HG03060 (cell line): ENCODE measurements at regions not wholly inside any gene's neighbourhood (a gene's known extent, or its start where the extent isn't known, plus 50 kb on each side); places are given as distances from the start of the nearest gene placed in this dataset.
"Not testable (repeated sequence)": the region's sequence is repeated elsewhere in the genome, so short reads cannot be mapped to it uniquely, and the experiment has no call there.

Source experiments
- ATAC-seq: cut with Tn5 transposase; IDR thresholded peaks from one replicate; pipeline ENCODE4 v1.9.1; 2021; ENCODE audit warnings: low read depth, moderate number of reproducible peaks; ENCODE audit not compliant: unreplicated experiment

GRCh38 chr2:221943076-221943810 is 355.6 kb downstream of the PAX3 start:
- no peak for ATAC-seq

GRCh38 chr2:221931251-221931991 is 359.3 kb upstream of the EPHA4 start:
- ATAC-seq, result no peak

DNA sequence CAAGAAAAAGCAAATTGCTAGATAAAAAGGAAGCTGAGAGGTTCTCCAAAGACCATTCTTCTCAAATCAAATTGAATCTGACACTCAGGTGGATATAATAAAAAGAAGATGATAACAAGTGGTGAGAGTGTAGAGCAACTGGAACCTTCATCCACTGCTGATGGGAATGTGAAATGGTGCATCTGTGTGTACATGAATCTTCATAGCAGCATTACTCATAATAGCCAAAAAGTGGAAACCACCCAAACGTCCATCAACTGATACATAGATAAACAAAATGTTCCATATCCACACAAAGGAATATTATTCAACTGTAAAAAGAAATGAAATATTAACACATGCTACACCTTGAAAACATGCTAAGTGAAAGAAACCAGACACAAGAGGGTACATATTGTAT is 357.2 kb upstream of the EPHA4 start:
- ATAC-seq, result no peak

DNA sequence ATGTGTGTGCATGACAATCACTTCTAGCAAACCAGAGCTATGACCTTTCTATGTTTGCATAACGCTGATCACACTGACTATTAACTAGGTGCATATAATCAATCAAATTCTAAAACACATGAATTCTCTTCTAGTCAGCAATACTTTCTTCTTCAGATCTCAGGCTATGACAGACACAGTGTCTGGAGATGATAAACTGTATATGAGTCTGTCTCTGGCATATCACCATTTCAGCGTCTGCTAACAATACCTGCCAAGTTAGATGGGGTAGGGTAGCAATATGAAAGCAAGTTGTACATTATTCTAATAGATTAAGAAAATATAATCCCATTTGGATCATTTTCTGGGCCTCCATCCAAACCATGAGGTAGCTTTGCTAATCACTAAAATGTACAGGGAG is 354.2 kb upstream of the EPHA4 start:
- ATAC-seq, result no peak

DNA sequence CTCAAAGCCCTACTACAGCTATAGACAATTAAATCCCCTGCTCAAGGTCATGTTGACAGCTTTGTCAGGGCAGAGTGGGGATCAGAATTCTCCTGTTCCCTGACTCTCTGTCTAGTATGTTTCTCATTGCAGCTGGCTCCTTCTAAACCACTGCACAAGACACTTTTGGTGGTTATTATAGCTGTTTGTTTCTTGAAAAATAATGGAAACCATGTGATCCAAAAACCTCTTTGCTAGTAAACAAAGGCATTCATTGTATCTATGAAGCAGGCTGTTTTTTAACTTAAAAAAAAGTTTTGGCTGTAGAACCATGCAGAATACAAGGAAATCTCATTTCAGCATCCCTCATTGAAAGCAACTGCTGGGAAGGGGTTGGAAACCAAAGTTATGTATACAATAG is 352.5 kb upstream of the EPHA4 start:
- no peak for ATAC-seq

DNA sequence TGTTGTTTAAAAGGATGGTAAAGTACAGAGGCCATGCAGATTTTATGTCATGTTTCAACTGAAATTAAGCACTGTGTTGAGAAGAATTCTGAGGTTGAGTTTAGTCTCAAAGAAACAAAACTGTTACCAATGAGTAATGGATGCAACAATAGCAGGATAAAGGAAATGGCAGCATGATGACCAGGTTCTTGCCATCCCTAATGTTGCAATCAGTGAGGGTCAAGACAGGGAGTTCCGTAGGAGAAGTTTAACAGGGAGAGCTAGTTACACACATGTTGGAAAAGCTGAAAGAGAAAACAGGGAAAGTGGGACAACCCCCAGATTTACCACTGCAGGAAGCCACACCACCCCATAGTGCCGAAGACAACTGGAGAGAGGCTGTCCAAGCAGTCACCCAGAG is 343.8 kb upstream of the EPHA4 start:
- ATAC-seq, result no peak

DNA sequence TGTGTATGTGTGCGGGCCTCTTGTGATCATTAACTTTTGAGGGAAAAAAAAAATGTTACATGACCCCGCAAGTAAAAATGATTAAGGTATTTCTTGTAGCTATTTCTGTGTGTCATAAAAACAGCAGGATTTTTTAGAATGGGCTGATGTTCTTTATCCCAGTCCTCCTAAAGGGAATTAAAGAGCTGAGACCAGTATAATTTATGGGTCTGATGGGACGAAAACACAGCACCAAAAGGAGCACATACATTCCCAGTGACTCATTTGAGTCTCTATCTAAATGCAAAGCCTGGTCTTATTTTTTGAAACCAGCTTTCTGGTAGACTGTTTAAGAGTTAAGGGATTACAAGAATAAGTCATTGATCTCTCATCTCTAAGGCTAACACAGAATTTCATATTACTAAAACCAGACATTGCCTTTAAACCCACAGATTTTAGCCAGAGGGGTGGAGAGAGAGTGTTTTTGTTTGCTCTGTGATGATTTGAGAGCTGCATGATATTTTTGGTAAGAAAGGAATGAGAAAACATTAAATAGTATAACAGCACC is 342.3 kb upstream of the EPHA4 start:
- ATAC-seq, result no peak

DNA sequence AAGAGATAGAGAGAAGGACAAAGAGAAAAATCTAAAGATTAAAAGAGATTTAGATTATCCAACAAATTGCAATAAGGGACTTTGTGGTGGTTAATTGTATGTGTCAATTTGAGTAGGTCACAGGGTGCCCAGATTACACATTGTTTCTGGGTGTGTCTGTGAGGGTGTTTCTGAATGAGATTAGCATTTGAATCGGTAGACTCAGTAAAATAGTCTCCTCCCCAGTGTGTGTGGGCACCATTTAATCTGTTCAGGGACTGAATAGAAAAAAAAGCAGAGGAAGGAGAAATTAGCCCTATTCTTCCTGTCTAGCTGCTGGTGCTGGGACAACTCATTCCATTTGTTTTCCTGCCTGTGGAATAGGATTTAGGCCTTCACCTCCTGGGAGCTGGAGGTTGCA is 339.8 kb upstream of the EPHA4 start:
- ATAC-seq, result no peak

DNA sequence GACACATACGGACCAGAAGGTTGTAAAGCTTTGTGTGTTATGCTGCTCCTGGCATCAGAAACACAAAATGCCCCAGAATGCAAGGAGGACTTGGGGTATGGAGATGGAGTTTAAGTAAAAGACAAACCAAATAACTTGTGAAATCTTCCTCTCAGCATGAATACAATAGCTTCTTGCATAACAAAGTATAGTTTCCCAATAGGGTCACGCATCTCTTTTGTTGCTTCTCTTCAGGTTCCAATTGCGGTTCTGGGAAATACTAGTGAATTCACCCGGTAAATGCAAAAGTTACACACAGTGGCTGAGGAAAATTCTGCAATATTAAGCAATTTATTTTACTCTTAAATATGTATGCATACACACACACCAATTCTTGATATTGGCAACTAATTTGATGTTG is 339.2 kb upstream of the EPHA4 start:
- ATAC-seq, result no peak

DNA sequence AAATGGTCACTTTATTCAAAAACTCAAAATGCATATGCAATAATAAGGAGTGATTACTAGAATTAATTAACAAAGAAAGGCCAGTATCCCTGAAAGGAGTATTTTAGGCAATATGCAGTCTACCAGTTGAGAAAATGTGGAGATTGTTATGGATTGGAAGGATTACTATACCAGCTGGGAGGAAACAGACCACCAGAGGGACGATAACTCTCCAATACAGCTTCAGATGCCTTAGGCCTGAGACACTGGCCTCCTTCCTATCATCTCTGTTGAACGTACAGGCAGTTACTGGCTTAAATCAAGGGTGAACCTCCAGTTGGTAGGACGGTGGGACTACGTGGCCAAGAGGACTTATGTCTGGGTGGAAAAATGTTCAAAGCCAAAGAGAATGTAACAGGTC is 336.4 kb upstream of the EPHA4 start:
- no peak for ATAC-seq

DNA sequence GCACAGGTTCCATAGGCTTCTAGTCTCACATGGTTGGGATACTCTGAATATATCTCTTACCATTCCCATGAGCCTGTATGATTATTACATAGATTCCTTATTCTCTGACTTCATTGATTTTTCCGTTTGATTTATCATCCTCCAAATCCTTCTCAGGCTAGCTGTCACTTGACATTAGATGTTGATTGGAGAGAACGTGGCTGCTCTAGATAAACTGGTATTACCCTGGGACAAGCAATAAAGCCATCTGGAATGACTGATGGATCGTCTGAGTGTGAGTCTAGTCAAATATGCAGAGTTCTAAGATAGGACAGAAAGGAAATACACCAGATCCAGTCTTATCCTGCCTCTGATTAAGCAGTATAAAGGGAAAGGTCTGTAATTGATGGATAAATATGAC is 325.6 kb upstream of the EPHA4 start:
- ATAC-seq, result no peak

DNA sequence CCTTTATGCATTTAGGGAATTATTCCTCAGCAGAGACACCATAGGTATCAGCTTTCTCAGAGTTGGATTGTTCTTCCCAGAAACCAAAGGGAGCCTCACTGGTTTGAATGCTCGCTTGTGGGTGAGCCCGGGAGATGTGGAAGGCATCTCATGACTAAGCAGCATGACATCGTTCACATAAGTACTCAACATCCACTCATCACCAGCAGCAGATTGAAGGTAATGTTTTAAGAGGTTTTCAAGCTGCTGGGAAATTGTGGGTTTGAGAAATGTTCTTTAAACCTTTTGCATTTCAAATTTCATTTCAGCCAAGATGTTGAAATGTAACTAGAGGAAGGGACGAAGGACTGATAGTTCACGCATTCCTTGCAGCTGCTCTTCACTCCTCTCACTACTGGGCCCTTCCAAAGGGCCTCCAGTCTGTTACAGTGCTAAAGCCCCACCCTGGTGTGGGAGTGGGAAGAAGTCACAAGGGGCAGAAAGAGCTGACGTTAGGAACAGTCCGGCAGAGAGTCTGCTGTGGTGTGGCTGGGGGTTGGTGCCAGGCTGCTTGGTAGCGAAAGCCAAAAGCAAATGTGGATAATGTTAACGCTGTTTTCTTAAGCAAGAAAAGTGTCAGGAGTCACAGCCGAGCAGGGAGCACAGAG is 324.5 kb upstream of the EPHA4 start:
- ATAC-seq, result no peak

- no peak for ATAC-seq
Observed at GRCh38 chr2:221895366-221896121, 323.4 kb upstream of the EPHA4 start.

DNA sequence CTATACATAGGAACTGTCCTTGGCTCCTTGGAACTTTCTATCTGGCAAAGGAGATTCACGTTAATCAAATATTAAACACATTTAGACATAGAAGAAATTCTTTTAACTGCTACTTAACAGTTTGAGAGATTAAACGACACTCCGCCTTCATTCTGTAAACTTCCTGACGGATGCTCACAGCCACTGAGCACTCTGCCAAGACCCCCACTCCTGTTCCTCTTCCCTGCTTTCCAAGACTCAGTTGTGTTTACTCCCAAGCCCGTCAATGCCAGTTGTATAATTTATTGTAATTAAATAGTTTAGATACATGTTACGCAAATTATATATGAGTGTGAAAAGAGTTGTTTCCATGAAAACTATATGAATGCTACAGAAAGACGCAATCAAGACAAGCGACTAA is 321.4 kb upstream of the EPHA4 start:
- no peak for ATAC-seq

DNA sequence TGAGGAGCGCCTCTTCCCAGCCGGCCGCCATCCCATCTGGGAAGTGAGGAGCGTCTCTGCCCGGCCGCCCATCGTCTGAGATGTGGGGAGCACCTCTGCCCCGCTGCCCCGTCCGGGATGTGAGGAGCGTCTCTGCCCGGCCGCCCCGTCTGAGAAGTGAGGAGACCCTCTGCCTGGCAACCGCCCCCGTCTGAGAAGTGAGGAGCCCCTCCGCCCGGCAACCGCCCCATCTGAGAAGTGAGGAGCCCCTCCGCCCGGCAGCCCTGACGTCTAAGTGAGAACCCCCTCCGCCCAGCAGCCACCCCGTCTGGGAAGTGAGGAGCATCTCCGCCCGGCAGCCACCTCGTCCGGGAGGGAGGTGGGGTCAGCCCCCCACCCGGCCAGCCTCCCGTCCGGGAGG is 319.9 kb upstream of the EPHA4 start:
- not testable (repeated sequence) for ATAC-seq

- no peak for ATAC-seq
Observed at GRCh38 chr2:221883976-221884375, 311.9 kb upstream of the EPHA4 start.

DNA sequence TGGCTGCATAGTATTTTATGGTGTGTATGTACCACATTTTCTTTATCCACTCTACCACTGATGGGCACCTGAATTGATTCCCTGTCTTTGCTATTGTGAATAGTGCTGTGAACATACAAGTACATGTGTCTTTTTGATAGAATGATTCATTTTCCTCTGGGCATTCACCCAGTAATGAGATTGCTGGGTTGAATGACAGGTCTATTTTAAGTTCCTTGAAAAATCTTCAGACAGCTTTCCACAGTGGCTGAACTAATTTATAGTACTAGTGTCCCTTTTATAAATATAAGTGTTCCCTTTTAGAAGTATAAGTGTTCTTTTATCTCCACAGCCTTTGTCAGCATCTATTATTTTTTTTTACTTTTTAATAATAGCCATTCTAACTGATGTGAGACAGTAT is 303.9 kb upstream of the EPHA4 start:
- no peak for ATAC-seq

GRCh38 chr2:221874444-221874843 is 302.3 kb upstream of the EPHA4 start:
- ATAC-seq, result no peak

DNA sequence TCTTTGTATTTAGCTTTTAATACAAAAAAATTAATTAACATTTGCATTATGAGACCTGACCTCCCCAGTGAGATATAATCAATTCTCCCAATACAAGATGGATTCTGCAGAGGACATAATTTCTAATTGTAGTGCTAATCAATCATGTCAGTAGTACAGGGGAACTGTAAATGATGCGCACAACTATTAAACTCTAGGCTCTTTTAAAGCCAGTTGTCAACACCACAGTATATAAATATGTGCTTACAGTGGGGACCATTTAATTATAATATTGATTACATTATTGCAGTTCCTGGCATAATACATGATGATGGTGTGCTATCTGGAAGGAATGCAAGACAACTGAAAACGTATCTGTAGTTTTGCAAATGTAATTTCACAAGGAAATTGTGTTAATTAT is 285.6 kb upstream of the EPHA4 start:
- no peak for ATAC-seq

- ATAC-seq, result no peak
Observed at GRCh38 chr2:221853297-221853696, 281.2 kb upstream of the EPHA4 start.

DNA sequence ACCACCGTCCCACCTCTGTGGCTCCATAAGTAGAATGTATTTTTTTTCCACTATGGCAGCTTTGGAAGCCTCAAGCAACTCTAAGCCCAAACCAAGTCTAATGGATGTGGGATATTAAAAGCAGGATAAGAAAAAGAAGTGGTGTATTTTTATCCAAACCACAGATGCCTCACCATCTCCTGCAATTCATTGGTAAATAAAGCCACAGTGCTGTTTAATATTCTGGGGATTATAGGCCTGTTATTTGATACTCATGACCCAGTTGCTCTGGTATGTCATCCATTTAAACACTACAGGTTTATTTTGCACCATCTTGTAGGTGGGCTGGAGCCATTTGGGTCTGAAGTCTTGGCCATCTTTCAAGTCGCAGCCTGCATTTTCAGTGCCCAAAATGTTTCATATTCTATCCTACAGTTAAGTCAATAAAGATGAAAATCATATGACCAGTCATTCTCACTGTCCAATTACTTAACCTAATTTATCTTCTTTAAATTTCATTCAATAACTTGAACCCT is 279.5 kb upstream of the EPHA4 start:
- ATAC-seq, result no peak
